NCI-H1092 (cell line): ENCODE measurements at regions not wholly inside any gene's neighbourhood (a gene's known extent, or its start where the extent isn't known, plus 50 kb on each side); places are given as distances from the start of the nearest gene placed in this dataset.

ENCODE experiments used
- DNase-seq: peaks from one replicate; lab custom pipeline; 2025; lab: John Stamatoyannopoulos, UW

DNA sequence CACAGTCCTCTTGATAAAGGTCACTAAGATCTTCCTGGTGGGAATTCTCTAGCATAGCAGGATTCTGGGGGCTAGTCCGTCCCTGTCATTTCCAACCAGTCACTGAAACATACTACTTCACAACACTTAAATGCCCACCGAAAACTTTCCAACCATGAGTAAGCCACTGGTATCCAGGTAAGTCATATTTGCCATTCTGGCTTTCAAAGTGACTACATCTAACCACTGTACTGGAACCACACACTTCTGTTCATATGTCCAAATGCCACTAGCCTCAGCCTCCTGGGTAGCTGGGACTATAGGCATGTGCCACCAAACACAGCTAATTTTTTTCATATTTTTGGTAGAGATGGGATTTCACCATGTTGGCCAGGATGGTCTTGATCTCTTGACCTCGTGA, 64.3 kb upstream of the VANGL1 start:
- no peak for DNase-seq

DNA sequence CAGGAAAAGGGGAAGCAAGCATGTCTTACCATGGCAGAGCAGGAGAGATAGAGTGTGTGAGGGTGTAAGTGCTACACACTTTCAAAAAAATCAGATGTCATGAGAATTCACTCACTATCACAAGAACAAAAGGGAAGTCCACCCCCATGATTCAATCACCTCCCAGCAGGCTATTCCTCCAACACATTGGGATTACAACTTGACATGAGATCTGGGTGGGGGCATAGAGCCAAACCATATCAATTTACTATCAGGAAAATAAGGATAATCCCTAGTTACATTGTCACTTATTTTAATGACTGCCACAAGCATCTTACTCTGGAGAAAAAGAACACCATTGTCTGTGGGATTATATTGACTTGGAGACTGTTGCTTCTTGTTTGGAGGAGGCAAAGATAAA, 66.1 kb upstream of the VANGL1 start:
- no peak for DNase-seq

DNA sequence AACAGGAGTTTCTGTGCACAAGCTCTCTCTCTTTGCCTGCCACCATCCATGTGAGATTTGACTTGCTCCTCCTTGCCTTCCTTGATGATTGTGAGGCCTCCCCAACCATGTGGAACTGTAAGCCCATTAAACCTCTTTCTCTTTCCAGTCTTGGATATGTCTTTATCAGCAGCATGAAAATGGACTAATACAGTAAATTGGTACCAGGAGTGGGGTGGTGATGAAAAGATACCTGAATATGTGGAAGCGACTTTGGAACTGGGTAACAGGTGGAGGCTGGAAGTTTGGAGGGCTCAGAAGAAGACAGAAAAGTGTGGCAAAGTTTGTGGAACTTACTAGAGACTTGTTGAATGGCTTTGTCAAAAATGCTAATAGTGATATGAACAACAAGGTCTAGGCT, 69.1 kb upstream of the VANGL1 start:
- no peak for DNase-seq

DNA sequence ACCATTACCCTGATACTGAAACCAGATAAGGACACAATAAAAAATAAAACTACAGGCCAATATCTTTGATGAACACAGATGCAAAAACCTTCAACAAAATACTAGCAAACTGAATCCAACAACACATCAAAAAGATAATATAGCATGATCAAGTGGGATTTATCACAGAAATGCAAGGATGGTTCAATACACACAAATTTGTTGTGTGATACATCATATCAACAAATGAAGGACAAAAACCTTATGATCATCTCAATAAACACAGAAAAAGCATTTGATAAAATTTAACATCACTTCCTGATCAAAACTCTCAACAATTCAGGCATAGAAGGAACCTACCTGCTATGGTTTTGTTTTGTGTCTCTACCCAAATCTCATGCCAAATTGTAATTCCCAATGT, 74.3 kb upstream of the VANGL1 start:
- no peak for DNase-seq

DNA sequence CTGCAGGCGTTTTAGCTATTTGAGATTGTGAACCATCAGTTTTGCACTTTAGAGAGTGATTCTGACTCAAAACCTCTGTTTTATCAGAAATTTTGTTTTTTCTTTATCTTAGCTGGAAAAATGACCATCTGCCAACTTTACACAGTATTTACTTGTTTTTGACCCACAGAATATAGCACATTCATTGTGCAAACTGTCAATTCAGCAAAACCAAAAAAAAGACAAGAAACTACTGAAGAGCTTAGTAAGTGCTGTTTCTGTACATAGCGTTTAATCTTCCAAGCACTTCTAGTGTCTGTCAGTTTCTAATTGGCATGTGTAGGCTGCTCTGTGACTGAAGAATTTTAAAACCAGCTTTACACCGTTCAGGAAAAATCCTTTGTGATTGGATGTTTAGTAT, 76.0 kb upstream of the VANGL1 start:
- no peak for DNase-seq

DNA sequence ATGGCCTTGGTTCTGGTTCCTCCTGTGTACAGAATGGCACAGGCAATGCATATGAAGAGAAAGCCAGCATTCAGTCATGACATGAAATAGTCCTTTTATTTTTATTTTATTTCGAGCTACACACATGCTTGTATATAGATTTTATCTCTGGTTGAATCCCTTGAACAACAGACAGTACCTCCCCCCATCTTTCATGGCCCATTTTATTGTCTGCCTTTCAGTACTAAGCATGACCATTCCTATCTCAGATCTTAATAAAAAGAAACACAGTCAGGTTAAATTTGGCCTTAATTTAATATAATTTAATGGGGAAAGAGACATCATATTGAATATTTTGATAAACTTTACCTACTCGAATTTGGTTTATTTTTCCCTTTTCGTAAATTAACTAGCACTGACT, 76.4 kb upstream of the VANGL1 start:
- no peak for DNase-seq

DNA sequence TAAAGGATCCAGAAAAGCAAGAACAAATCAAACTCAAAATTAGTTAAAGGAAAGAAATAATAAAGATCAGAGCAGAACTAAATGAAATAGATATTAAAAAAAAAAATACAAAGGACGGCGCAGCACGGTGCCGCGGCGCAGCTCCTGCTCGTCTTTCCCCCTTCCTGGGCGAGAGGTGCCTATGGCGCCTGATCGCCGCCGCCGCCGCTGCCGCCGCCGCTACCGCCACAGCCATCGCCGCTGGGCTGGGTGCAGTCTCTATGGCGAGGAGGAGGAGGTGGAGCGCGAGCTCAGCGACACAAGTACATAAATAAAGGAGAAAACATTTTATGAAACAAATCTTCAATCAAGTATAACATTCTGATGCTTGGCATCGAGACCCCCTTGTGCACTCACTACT, 77.6 kb upstream of the VANGL1 start:
- no peak for DNase-seq

DNA sequence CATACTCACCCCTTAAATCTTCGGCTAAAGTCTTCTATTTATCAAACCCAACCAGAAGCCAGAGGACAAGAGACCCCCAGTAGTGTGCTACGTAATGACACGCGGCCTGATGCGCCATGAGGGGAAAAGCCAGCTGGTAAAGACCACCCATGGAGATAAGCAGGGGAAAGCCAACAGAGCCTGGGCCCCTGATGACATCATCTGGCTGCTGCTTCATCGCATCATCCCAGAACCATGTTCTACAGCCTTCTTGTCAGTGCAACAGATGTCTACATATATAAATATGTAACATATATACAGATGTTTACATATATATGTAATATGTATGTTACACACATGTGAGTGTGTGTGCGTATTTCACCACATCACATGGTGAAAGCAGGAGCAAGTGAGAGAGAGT, 81.7 kb upstream of the VANGL1 start:
- no peak for DNase-seq

DNA sequence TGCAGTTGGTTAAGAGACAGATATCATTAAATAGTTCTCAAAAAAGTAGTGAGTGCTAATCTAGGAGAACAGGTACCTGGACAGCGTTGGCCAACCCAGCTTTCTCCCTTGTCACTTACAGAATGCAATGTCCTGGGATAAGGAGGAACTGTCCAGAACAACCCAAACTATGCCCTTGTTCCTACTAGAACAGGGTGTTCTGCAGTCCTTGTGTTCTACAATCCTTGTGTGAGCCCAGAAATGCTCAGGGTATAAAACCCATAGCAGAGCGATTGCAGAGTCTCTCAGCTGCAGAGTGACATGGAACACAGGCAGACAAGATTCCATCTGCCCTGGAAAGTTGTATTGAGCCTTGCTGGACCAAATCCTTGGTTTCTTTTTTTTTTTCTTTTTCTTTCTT, 83.5 kb upstream of the VANGL1 start:
- DNase-seq, result no peak

DNA sequence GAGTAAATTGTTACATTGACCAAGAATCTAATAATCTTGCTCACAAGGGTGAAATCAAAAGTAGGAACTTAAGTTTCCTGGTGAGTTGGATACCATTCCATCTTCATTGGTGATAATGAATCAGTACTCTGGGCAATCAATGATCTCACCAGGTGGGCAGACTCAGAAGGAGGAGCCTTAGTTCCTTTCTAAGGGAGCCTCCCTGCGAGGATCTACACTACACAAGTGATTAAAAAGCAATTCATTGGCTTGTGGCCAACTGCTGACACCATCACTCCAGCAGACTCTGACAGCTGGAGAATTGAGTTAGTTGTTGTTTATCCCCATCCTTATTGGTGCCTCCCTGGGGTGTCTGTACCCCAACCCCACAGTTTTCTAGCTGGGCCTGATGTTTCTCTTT, 84.1 kb upstream of the VANGL1 start:
- DNase-seq, result no peak

DNA sequence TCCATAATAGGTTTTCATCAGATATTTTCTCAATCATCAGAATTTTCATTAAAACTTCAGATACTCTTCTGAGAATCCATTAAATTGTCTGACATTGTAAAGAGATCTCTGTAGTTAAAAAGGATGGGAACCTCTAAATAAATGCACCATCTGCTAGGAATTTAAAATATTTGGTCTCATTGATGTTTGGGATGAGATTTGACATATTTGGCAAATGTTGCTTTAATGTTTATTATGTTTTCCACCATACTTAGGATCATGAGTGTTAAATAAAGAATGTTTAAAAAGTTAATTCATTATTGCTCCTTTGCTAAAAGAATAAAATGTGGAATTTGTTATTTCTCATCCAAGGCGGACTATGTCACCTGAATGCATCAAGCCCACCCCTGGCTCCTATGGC, 85.5 kb upstream of the VANGL1 start:
- no peak for DNase-seq

DNA sequence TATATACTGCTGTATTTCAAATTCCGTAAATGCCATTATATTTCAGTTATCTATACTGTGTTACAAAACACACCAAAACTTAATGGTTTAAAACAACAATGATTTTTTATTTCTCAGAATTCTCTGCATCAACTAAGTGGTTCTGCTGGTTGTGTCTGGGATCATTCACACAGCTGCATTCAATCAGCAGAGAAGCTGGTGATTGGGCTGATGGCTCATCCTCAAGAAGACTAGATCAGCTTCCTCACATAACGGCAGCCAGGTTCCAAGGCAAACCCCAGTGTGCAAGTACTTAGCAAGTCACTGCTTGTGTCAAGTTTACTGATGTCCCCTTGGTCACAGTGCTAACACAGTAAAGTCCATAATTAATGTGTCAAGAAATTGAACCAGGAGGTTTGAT, 86.3 kb upstream of the VANGL1 start:
- no peak for DNase-seq

DNA sequence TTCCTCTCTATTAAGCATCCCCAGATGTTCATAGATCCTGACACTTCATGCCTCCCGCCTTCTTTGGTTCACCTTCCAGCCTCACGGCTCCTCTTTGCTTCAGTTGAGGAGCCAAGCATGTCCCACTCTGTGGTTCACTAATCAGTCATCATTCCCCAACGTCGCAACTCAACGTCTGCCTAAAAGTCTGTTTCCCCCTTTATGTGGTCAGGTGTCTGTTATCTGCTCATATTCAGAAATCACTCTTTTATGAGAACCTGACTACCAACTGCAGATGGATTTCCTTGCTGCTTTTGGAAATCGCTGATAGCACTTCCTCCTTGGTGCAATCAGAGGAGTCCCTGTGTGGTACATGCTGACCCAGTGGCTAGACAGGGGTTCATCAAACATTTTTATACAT, 94.1 kb upstream of the VANGL1 start:
- no peak for DNase-seq

DNA sequence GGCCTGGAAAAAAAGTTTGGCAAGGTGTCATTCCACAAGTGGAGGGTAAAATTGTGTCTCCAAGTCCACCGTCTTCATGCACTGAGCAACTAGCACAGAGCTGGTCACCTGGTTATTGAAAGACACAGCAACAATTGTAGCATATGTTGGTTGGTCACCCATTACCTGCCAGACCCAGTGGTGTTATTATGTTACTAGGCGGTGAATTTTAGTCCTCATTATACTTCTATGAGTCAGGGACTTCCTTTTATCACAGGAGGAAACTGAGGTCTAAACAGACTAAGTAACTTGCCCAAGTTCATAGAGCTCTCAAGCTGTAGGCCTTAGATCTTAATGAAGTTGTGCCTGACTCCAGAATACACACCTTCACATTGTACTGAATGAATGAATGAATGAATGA, 94.9 kb upstream of the VANGL1 start:
- no peak for DNase-seq

DNA sequence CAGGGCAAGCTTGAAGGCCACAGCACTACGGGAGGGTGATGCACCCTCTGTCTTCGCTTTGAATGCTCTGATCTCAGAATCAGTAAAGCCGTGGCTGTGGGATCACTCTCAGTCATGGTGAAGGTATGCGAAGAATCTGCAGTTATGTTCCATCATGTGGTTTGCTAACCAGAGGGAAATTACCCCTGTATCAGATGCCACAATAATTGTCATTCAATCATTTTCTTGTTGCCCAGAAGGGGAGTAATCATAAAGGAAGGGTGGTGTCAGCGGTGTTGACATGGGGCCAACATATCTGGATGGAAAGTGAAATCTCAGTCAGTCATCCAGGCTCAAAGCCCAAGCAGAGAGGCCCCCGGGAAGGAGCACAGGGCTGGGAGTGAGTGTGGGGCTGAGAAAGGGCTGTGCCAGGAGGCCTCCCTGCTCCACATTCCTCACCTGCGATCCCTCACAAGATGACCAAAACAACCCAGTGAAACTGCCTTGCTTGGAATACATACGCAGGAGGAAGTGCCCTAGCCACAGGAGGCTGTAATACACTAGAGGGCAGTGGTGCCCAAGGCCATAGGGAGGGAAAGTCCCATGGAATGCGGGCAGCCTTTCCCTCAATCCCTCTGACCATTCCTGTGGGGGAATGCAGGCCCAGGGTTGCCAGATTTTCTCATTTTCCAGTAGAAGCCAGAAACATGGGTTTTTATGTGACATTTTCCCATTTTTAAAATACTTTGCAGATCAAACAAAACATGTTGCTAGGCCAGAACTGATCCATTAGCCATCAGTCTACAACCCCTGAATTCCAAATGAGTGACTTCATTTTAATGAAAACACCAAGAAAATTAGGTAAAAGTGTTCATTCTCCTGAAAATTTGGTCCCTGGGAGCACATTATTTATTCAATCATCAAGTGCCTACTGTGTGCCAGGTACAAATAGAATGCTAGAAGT, 95.7 kb upstream of the VANGL1 start:
- DNase-seq, result peak; percentile 11

DNA sequence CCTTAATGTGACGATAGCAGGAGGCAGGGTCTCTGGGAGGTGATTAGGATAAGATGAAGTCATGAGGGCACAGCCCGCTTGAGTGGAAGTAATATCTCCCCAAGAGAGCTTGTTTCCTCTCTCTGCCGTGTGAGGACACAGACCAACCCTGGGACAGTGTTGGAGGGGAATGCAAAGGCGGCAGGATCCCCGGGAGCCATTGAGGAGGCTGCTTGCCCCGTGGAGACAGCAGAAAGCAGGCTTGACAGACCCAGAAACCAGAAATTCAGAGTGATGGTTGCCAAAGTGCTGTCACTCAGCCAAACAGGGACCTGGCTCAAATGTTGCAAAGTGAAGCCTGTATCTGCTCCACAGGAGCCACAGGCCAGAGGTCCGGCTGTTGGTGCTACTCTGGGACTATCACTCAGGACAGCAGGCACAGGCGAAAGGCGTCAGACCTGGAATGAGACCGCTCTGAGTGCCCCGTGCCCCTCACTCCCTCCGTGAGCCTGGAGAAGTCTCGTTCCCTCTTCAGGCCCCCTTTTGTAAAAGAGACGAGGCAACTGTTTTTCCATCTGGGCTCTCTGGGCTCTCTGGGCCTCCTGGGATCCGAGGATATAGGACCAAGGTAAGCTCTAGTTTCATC, 96.6 kb upstream of the VANGL1 start:
- no peak for DNase-seq

DNA sequence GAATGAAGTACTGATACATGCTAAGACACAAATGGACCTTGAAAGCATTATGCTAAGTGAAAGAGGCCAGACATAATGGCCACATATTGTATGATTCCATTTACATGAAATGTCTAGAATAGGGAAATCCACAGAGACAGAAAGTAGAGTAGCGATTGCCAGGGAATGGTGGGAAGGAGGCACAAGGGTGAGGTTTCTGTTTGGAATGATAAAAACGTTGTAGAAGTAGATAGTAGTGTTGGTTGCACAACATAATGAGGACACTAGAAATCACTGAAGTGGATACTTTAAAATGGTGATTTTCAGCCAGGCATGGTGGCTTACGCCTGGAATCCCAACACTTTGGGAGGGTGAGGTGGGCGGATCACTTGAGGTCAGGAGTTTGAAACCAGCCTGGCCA, 97.6 kb upstream of the VANGL1 start:
- DNase-seq, result no peak

DNA sequence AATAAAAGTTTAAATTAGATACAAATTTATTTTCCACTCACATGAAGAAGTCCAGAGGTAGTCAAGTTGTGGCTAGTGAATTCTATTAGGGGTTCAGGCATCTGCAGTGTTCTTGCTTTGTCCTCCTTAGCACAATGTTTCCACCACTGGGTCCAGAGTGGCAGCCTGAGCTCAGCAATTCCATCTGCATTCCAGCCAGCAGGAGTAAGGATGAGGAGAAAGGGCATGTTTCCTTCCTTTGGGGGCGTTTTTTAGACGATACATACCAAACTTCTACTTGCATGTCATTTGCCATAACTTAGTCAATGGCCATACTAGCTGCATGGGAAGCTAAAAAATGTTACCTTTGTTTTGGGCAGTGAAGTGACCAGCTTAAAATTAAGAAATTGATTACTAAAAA, 98.5 kb upstream of the VANGL1 start:
- no peak for DNase-seq

DNA sequence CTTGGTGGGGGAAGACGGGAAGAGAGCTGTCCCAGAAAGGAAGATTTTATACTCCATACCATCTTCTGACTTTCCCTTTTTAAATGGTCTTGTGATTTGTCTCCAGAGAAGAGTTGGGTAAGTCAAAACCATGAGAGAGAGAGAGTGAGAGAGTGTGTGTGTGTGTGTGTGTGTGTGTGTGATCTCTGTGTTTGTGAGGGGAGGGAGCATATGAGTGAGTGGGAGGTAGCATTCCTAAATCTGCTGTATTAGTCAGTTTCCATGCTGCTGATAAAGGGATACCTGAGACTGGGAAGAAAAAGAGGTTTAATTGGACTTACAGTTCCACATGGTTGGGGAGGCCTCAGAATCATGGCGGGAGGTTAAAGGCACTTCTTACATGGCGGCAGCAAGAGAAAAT, 102.0 kb upstream of the VANGL1 start:
- DNase-seq, result no peak

DNA sequence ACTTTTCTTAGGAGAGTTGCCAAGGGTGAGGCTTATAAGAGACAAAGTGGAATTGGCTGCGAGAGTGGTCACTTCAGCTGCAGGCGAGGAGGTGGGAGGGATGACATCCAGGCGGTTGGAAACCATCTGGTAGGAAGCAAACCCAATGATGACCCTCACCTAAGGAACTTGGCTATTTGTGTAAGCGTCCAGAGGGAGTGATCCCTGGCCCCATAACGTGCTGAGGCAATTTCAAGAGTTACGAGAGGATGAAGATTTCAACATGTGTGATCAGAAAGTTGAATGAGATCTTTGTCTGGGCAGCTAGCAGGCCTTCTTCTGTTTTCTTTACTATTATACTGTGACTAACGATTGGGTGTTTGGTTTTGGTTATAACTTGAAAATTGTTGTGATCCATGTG, 102.7 kb upstream of the VANGL1 start:
- no peak for DNase-seq

DNA sequence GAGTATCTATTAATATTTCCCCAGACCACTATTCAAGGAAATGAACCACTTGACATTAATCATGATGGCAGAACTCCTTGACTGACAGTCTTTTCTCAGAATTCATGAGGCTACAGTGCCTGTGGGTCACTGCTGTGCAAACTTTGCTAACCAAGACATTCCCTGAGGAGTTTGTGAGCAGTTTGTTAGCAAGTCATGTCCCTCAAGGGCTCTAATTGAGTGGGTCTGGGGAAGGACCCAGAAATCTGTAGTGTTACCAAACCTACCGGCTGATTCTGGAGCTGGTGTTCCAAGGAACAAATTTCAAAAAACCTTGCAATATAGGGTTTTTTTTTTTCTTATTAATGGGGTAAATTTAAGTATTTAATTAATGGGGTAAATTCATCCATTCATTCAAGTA, 103.2 kb upstream of the VANGL1 start:
- DNase-seq, result no peak

DNA sequence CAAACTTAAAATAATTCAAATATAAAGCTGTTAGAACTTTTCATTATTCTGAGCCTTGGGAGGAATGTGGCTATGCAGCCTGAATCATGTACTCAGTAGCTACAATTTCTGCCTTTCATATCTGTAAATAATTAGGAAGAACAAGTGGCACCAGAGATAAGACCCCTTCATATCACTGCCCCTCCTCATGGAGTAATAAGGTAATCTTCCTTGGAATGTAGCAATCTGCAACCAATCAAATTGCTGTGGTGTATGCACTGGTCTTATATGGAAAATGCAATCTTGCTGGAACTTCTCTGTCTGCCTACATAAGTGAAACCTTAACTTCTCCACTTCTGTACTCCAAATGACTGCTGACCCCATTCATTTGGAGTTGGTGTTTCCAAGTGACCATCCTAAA, 104.4 kb upstream of the VANGL1 start:
- DNase-seq, result no peak

DNA sequence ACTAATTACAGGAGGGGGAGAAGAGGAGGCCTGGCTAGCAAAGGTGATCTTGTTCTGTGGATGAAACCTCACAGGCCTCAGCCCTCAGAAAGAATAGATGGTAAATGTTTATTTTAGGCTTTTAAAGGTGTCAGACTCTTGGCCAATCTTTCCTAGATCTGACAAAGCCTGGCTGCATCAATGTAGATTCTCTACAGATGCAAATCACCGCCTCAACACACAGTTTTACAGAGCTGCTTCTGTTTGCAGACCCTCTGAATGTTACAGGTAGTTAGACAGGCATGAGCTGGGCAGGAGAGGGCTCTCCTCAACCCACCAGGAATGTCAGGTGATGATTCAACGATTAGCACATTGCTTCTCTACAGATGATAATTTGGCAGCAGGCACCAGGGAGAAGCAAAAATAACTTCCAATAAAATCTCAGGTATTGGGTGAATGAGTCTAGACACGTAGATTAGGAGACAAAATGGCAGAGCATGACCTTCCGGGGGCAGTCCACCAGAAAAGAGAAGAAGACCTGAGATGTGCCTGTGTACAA, 105.4 kb upstream of the VANGL1 start:
- DNase-seq, result no peak

DNA sequence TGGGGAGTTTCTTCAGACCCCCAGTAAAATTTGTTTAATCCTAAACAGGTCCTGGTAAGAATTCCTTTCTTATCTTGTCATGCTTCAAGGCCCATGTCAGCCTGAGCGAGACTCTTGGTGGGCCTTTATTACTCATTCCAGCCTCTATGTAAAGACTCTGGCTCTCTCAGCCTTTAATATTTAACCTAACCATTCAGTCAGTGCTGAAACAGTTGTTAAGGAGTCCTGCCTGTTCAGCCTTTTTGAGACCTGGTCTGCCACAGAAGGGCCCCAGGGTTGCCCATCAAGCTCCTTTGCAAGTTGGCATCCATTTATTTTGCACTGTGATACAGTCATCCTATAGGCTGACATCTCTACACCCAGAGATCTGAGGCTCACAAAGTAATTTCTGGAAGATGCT, 107.7 kb upstream of the VANGL1 start:
- no peak for DNase-seq
